H9 (cell line): ENCODE measurements at regions not wholly inside any gene's neighbourhood (a gene's known extent, or its start where the extent isn't known, plus 50 kb on each side); places are given as distances from the start of the nearest gene placed in this dataset.
A peak's percentile ranks its signal among the peaks of the same experiment; 100 is the strongest.

Source experiments
- DNase-seq: peaks from one replicate; pipeline ENCODE4 v3.0.0-alpha.2; 2017
- H2AFZ ChIP-seq: one replicate; pipeline ENCODE4 v1.6.1; 2013; ENCODE audit warnings: mild to moderate bottlenecking, low read length, control low read depth, moderate library complexity
- H2AK5ac ChIP-seq: 2 replicates; pipeline ENCODE4 v1.6.1; 2013; ENCODE audit warnings: low read length, control low read depth, mixed read lengths; ENCODE audit not compliant: insufficient read length
- H2BK120ac ChIP-seq: one replicate; pipeline ENCODE4 v1.6.1; 2013; ENCODE audit warnings: low read depth, mild to moderate bottlenecking, low read length, control low read depth, inconsistent platforms; ENCODE audit not compliant: poor library complexity, severe bottlenecking
- H2BK12ac ChIP-seq: 2 replicates; pipeline ENCODE4 v1.6.1; 2013; ENCODE audit warnings: low read length, control low read depth, mixed read lengths, low read depth; ENCODE audit not compliant: insufficient read length
- H2BK15ac ChIP-seq: 2 replicates; pipeline ENCODE4 v1.6.1; 2013; ENCODE audit warnings: low read depth, low read length, control low read depth
- H2BK20ac ChIP-seq: one replicate; pipeline ENCODE4 v1.6.1; 2013; ENCODE audit warnings: low read depth, mild to moderate bottlenecking, low read length, control low read depth, inconsistent platforms; ENCODE audit not compliant: poor library complexity, severe bottlenecking
- H2BK5ac ChIP-seq: 2 replicates; pipeline ENCODE4 v1.6.1; 2013; ENCODE audit warnings: low read length, control low read depth, mixed read lengths; ENCODE audit not compliant: insufficient read length
- H3K14ac ChIP-seq: 2 replicates; pipeline ENCODE4 v1.6.1; 2013; ENCODE audit warnings: low read length, control low read depth; ENCODE audit not compliant: insufficient read depth
- H3K18ac ChIP-seq: 2 replicates; pipeline ENCODE4 v1.6.1; 2013; ENCODE audit warnings: low read depth, mild to moderate bottlenecking, mixed read lengths, low read length, control low read depth; ENCODE audit not compliant: insufficient read length
- H3K23ac ChIP-seq: 2 replicates; pipeline ENCODE4 v1.6.1; 2013; ENCODE audit warnings: low read length, control low read depth, mixed read lengths, low read depth; ENCODE audit not compliant: insufficient read length
- H3K23me2 ChIP-seq: 2 replicates; pipeline ENCODE4 v1.6.1; 2013; ENCODE audit warnings: low read depth, mild to moderate bottlenecking, mixed read lengths, low read length, control low read depth; ENCODE audit not compliant: insufficient read length, poor library complexity, severe bottlenecking
- H3K27ac ChIP-seq: 2 replicates; pipeline ENCODE4 v1.5.1; 2013; ENCODE audit warnings: low read length, control low read depth, mixed read lengths, low read depth; ENCODE audit not compliant: insufficient read length
- H3K27me3 ChIP-seq: 2 replicates; pipeline ENCODE4 v1.6.1; 2013; ENCODE audit warnings: low read length, control low read depth, inconsistent platforms; ENCODE audit not compliant: insufficient read depth
- H3K4ac ChIP-seq: 2 replicates; pipeline ENCODE4 v1.6.1; 2013; ENCODE audit warnings: low read depth, mild to moderate bottlenecking, control low read depth, inconsistent platforms, low read length, moderate library complexity
- H3K4me1 ChIP-seq: 2 replicates; pipeline ENCODE4 v1.6.1; 2013; ENCODE audit warnings: low read length, control low read depth, inconsistent platforms; ENCODE audit not compliant: insufficient read depth
- H3K4me2 ChIP-seq: 2 replicates; pipeline ENCODE4 v1.6.1; 2013; ENCODE audit warnings: low read length, control low read depth, mixed read lengths; ENCODE audit not compliant: insufficient read length, insufficient read depth
- H3K56ac ChIP-seq: 2 replicates; pipeline ENCODE4 v1.6.1; 2013; ENCODE audit warnings: low read depth, mild to moderate bottlenecking, mixed read lengths, low read length, control low read depth; ENCODE audit not compliant: insufficient read length
- H3K79me1 ChIP-seq: 2 replicates; pipeline ENCODE4 v1.6.1; 2013; ENCODE audit warnings: low read depth, mild to moderate bottlenecking, moderate library complexity, low read length, control low read depth, inconsistent platforms; ENCODE audit not compliant: insufficient read depth, poor library complexity, severe bottlenecking
- H3K79me2 ChIP-seq: 2 replicates; pipeline ENCODE4 v1.6.1; 2013; ENCODE audit warnings: low read length, control low read depth, inconsistent platforms; ENCODE audit not compliant: insufficient read depth
- H3K9ac ChIP-seq: 2 replicates; pipeline ENCODE4 v1.6.1; 2013; ENCODE audit warnings: low read length, control low read depth, mixed read lengths; ENCODE audit not compliant: insufficient read length; ENCODE audit errors: extremely low read depth
- H3K9me3 ChIP-seq: one replicate; pipeline ENCODE4 v1.6.1; 2013; ENCODE audit warnings: low read depth, low read length, inconsistent platforms; ENCODE audit not compliant: control insufficient read depth
- H3T11ph ChIP-seq: one replicate; pipeline ENCODE4 v1.6.1; 2013; ENCODE audit warnings: mild to moderate bottlenecking, low read length, control low read depth, inconsistent platforms
- H4K20me1 ChIP-seq: one replicate; pipeline ENCODE4 v1.6.1; 2013; ENCODE audit not compliant: control insufficient read depth, insufficient read length, insufficient read depth
- H4K5ac ChIP-seq: 2 replicates; pipeline ENCODE4 v1.6.1; 2013; ENCODE audit warnings: low read depth, mild to moderate bottlenecking, mixed read lengths, low read length, control low read depth; ENCODE audit not compliant: insufficient read length
- H4K8ac ChIP-seq: replicated peaks from 2 replicates; pipeline ENCODE4 v1.6.1; 2013; ENCODE audit warnings: low read length, control low read depth, mixed read lengths, low read depth; ENCODE audit not compliant: insufficient read length
- H4K91ac ChIP-seq: 2 replicates; pipeline ENCODE4 v1.6.1; 2013; ENCODE audit warnings: low read depth, mild to moderate bottlenecking, moderate library complexity, mixed read lengths, low read length, control low read depth; ENCODE audit not compliant: insufficient read length
- H3K27ac Mint-ChIP-seq, 3 experiments: 2 replicates in 2 of 3; 3 replicates in 1 of 3; pipeline ENCODE4 v1.8.0; 2020 to 2021; ENCODE audit warnings: mixed read lengths in 3 of 3, mild to moderate bottlenecking in 1 of 3, moderate library complexity in 1 of 3
- H3K27me3 Mint-ChIP-seq: 2 replicates; pipeline ENCODE4 v1.8.0; 2021; ENCODE audit warnings: low read depth, mild to moderate bottlenecking, moderate library complexity, mixed read lengths
- H3K36me3 Mint-ChIP-seq, 3 experiments: 2 replicates in 2 of 3; 3 replicates in 1 of 3; pipeline ENCODE4 v1.8.0; 2020 to 2021; ENCODE audit warnings: low read depth in 3 of 3, mixed read lengths in 3 of 3; ENCODE audit not compliant: insufficient read depth in 1 of 3
- H3K4me1 Mint-ChIP-seq, 2 experiments: 2 replicates each; pipeline ENCODE4 v1.8.0; 2020; ENCODE audit warnings: mixed read lengths in 2 of 2
- H3K4me3 Mint-ChIP-seq, 2 experiments: 2 replicates in 1 of 2; 3 replicates in 1 of 2; pipeline ENCODE4 v1.8.0; 2020 to 2021; ENCODE audit warnings: mild to moderate bottlenecking in 2 of 2, mixed read lengths in 2 of 2, moderate library complexity in 1 of 2
- H3K9me3 Mint-ChIP-seq, 2 experiments: 2 replicates in 1 of 2; 3 replicates in 1 of 2; pipeline ENCODE4 v1.8.0; 2020; ENCODE audit warnings: mild to moderate bottlenecking in 2 of 2, mixed read lengths in 2 of 2, moderate library complexity in 1 of 2
- WGBS: extraction: QIAGEN DNeasy Blood & Tissue Kit; methylation state at CpG from one replicate; pipeline ENCODE4 v1.1.7; 2013; ENCODE audit warnings: missing lambda C conversion rate, low lambda C conversion rate, mixed read lengths; ENCODE audit not compliant: insufficient read length; ENCODE audit errors: extremely low coverage; 5-methylcytosine and 5-hydroxymethylcytosine counted together
- TF ChIP-seq, protein P1 (sequence below): fragments of 200-600 bp; sonication (generic); conservative IDR thresholded peaks from 3 replicates; pipeline ENCODE4 v1.8.0; 2021; ENCODE audit warnings: antibody characterized with exemption, mild to moderate bottlenecking

- Mint-ChIP-seq H3K27ac (peak overlapping the region in 1 of 3 experiments; percentile 56; a peak in 2 of 7 replicates), H3K4me1 (peaks cover 26 to 33% of the 10 kb centered on the region in 2 experiments), H3K9me3 (peaks cover 2 to 9% of the 10 kb centered on the region in 2 experiments), H3K27me3 (no peaks in the 10 kb centered on the region), H3K4me3 (no peak overlapping the region), H3K36me3 (peaks cover 5 to 9% (median 8%) of the 10 kb centered on the region in 3 experiments; a peak in 6 of 7 replicates)
- H2BK15ac ChIP-seq = no peak overlapping the region
- H2BK5ac ChIP-seq = no peak overlapping the region
- H3K4me1 ChIP-seq = no peaks in the 10 kb centered on the region
- no peaks in the 10 kb centered on the region for H3K27me3 ChIP-seq
- no peak overlapping the region for H4K8ac ChIP-seq
- H4K20me1 ChIP-seq = no peaks in the 10 kb centered on the region
- H3K9ac ChIP-seq = no peak overlapping the region
- H4K91ac ChIP-seq = no peak overlapping the region
- no peak overlapping the region for H4K5ac ChIP-seq
- H2AK5ac ChIP-seq = no peak overlapping the region
- WGBS = no CpG with 5 or more reads among the region's 2 CpGs
- H3K56ac ChIP-seq = no peak overlapping the region
- H3T11ph ChIP-seq = no peak overlapping the region
- no peak overlapping the region for H3K23ac ChIP-seq
- no peaks in the 10 kb centered on the region for H3K79me2 ChIP-seq
- no peak overlapping the region for H2BK20ac ChIP-seq
- no peaks in the 10 kb centered on the region for H3K79me1 ChIP-seq
- H2BK120ac ChIP-seq = no peak overlapping the region
- no peak overlapping the region for H3K18ac ChIP-seq
- H3K27ac ChIP-seq = no peak overlapping the region
- H3K14ac ChIP-seq = no peak overlapping the region
- H3K23me2 ChIP-seq = no peaks in the 10 kb centered on the region
- no peaks in the 10 kb centered on the region for H3K9me3 ChIP-seq
- H3K4ac ChIP-seq = no peak overlapping the region
- H3K4me2 ChIP-seq = no peak overlapping the region
- no peak overlapping the region for H2AFZ ChIP-seq
- TF ChIP-seq, protein P1, sequence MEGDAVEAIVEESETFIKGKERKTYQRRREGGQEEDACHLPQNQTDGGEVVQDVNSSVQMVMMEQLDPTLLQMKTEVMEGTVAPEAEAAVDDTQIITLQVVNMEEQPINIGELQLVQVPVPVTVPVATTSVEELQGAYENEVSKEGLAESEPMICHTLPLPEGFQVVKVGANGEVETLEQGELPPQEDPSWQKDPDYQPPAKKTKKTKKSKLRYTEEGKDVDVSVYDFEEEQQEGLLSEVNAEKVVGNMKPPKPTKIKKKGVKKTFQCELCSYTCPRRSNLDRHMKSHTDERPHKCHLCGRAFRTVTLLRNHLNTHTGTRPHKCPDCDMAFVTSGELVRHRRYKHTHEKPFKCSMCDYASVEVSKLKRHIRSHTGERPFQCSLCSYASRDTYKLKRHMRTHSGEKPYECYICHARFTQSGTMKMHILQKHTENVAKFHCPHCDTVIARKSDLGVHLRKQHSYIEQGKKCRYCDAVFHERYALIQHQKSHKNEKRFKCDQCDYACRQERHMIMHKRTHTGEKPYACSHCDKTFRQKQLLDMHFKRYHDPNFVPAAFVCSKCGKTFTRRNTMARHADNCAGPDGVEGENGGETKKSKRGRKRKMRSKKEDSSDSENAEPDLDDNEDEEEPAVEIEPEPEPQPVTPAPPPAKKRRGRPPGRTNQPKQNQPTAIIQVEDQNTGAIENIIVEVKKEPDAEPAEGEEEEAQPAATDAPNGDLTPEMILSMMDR = no peak
- no peak for DNase-seq
- no peak overlapping the region for H2BK12ac ChIP-seq
Measured at GRCh38 chr4:124806403-124806802, 93.9 kb upstream of the ANKRD50 start.
